Fibroblast of skin of left biceps (primary cell): ENCODE measurements at regions not wholly inside any gene's neighbourhood (a gene's known extent, or its start where the extent isn't known, plus 50 kb on each side); places are given as distances from the start of the nearest gene placed in this dataset.
"Not testable (repeated sequence)": the region's sequence is repeated elsewhere in the genome, so short reads cannot be mapped to it uniquely, and the experiment has no call there.

ENCODE experiments used
- DNase-seq, 2 experiments: peaks; one replicate each; pipeline ENCODE4 v3.0.0-alpha.2; 2013; ENCODE audit warnings: low read depth in 2 of 2

GRCh38 chr17:55903028-55903690, 152.3 kb downstream of the PCTP start:
- no peak for DNase-seq

DNA sequence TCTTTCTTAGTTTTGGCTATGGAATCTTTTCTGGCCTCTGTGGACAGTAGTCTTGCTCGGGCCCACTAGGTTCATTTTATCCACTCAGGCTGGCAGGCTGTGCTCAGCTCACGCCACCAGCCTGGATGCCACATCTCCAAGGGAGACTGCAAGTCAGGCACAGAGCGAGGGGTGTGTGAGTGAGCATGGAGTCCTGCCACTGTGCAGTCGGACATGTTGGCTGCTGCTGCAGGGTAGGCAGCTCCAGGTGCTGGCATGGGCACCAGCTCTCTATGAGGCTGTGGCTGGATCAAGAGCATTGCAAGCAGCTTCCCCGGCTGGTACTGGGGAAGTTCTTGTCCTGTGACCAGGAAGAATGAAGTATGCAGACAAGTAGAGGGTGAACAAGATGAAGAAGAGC, 158.9 kb downstream of the PCTP start:
- DNase-seq: no peak

DNA sequence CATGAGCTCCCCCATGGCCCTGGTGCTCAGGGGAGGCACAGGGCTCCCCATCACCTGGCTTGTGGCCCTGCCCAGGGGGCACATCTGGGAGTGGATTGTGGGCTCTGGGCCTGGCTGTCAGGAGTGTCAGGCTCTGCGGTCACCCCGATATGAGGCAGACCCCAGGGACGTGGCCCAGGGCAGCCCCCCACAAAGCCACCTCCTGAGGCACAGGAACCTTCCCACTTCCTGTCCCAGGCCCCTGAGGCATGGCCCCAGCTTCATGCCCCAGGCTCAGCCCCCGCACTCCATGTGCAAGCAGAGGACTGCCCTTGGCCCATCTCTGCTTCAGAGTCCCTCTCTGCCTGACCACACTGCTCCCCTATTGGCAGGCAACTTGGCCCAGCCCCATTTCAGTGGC, 160.3 kb downstream of the PCTP start:
- DNase-seq: no peak

GRCh38 chr17:55925440-55925839, 174.6 kb downstream of the PCTP start:
- DNase-seq: no peak

GRCh38 chr17:55926276-55926990, 175.6 kb downstream of the PCTP start:
- no peak for DNase-seq

DNA sequence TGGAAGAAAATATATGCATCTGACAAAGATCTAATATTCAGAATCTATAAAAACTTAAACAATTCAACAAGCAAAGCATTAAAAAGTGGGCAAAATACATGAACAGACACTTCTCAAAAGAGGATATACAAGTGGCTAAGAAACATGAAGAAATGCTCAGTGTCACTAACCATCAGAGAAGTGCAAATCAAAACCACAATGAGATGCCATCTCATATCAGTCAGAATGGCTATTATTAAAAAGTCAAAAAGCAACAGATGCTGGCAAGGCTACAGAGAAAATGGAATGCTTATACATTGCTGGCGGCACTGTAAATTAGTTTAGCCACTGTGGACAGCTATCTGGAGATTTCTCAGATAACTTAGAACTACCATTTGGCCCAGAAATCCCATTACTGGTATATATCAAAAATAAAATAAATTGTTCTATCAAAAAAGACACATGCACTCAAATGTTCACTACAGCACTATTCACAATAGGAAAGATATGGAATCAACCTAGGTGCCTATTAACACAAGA, 179.5 kb downstream of the PCTP start:
- DNase-seq: no peak

DNA sequence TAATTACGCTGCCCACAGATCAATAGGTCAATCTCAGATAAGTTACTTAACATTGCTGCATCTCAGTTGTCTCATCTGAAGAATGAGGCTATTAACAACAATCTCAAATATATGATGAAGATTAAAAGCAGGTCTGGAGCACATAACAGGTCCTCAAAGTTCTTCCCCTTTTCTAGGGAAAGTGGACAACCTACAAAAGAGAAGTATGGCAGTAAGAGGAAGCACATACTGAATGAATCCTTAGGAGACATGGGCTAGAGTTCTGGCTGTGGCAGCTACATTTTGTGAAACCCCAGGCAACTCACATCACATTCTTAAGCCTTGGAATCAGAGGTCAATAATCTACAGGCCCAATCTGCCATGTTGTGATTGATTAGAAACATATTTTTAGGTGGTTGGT, 180.6 kb downstream of the PCTP start:
- no peak for DNase-seq

GRCh38 chr17:55932973-55933372, 182.1 kb downstream of the PCTP start:
- no peak for DNase-seq

GRCh38 chr17:55939181-55939810, 188.4 kb downstream of the PCTP start:
- not testable (repeated sequence) for DNase-seq

DNA sequence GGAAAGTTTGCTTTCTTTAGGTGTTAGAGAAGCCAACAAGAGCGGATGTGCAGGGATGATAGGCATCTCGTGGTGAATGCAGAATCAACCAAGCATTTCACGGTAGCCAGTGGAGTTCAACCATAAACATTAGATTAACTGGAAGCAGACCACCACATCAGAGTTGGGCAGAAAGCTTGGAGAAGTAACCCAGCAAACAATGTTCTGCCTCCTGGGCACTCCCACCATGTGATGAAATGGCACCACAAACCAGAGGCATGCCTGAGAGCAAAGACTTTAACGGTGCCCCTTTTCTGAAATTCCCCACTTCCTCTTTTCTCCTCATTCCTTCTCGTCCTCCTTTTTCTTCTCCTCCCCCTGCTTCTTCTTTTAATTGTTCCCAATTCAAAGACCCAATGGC, 193.5 kb upstream of the ANKFN1 start:
- no peak for DNase-seq

GRCh38 chr17:55961386-55961785, 191.9 kb upstream of the ANKFN1 start:
- no peak for DNase-seq

- no peak for DNase-seq
Measured at GRCh38 chr17:55962951-55963401, 190.3 kb upstream of the ANKFN1 start.

GRCh38 chr17:55964191-55964590, 189.1 kb upstream of the ANKFN1 start:
- no peak for DNase-seq

DNA sequence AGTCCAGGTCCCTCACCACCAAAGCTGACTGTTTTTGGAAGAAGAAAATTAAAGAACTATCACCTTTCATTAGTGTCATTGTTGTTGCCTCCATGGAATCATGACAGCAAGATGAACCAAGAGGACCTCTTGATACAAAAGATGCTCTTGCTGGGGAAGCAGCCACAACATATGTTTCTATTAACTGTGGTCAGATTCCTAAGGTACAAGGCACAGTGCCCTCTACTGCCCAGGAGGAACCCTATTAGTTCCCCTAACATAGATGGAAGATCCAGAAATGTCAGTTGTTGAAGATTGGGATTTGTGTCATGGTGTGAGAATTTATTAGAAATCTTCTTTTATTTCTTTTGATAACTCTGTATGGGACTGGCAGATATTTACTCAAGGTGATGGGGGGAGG, 188.2 kb upstream of the ANKFN1 start:
- no peak for DNase-seq

GRCh38 chr17:55969562-55970324, 183.5 kb upstream of the ANKFN1 start:
- no peak for DNase-seq

DNA sequence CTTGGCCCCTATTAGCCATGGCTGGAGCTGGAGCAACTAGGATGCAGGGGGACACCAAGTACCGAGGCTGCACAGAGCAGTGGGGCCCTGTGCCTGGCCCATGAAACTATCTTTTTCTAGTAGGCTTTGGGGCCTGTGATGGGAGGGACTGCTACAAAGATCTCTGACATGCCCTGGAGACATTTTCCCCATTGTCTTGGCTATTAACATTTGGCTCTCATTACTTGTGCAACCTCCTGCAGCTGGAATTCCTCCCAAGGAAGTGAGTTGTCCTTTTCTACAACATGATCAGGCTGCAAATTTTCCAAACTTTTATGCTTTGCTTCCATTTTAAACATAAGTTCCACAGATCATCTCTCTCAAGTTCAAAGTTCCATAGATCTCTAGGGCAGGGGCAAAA, 174.7 kb upstream of the ANKFN1 start:
- no peak for DNase-seq

DNA sequence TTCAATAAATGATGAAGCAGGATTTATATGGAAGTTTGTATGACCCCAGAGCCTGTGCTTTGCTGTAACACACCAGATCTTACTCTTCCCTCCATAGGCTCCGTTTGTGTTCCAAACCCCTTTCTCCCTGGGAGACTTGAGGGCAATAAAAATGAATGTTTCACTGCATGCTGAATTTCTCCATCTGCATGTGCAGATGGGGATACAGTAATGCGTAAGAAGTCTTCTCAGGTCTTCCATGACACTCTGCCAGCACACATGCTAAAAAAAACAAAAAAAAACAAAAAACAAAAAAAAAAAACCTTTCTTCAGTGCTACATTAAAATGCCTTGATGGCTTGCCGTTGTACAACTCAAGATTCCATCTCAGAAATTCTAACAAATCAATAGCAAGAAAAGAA, 170.2 kb upstream of the ANKFN1 start:
- DNase-seq: no peak

GRCh38 chr17:55986817-55987216, 166.5 kb upstream of the ANKFN1 start:
- no peak for DNase-seq

- DNase-seq: no peak
Measured at GRCh38 chr17:55988861-55989260, 164.4 kb upstream of the ANKFN1 start.

- DNase-seq: no peak
Measured at GRCh38 chr17:55990332-55991006, 162.8 kb upstream of the ANKFN1 start.

DNA sequence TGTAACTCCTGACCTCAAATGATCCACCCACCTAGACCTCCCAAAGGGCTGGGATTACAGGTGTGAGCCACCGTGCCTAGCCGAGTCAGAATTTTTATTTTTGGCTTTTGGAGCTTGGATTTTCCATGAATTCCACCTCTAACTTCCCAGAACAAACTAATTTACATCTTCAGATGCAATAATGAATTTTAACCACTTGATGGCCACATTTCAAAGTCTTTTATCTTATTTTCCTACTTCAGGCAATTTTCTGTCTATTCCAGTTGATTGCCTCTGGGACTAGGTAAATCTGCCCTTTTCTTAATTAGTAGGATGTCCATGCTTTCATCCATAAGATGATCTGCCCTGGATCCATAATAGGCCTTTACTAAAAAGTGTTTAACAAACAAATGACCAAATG, 156.4 kb upstream of the ANKFN1 start:
- DNase-seq: no peak

GRCh38 chr17:56000411-56000810, 152.9 kb upstream of the ANKFN1 start:
- no peak for DNase-seq
